Retinal pigment epithelial cell (primary cell): ENCODE measurements at regions not wholly inside any gene's neighbourhood (a gene's known extent, or its start where the extent isn't known, plus 50 kb on each side); places are given as distances from the start of the nearest gene placed in this dataset.

Experiments used
- DNase-seq: peaks from one replicate; pipeline ENCODE4 v3.0.0-alpha.2; 2010; ENCODE audit warnings: low read depth
- H3K4me3 ChIP-seq: 2 replicates; pipeline ENCODE4 v1.5.1; 2011; ENCODE audit warnings: mild to moderate bottlenecking, low read length, control low read depth, moderate library complexity
- CTCF ChIP-seq: conservative IDR thresholded peaks from 2 replicates; pipeline ENCODE4 v1.5.1; 2011; ENCODE audit warnings: low read depth, low read length, control low read depth, inconsistent platforms

DNA sequence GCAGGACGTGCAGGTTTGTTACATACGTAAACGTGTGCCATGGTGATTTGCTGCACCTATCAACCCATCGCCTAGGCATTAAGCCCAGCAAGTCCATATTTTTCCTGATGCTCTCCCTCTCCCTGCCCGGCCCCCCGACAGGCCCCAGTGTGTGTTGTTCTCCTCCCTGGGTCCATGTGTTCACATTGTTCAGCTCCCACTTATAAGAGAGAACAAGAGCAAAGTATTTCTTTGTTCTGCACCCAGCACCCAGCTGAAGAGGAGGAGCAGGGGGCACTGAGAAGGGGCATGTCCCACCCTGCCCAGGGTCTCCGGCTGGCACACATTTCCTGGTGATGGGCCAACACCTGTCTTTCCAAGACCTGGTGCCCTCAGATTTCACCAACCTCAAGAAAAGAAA lies 251.1 kb upstream of the ARID1B start:
- no peak overlapping the region for H3K4me3 ChIP-seq
- no peak for DNase-seq
- TF ChIP-seq CTCF, result no peak

DNA sequence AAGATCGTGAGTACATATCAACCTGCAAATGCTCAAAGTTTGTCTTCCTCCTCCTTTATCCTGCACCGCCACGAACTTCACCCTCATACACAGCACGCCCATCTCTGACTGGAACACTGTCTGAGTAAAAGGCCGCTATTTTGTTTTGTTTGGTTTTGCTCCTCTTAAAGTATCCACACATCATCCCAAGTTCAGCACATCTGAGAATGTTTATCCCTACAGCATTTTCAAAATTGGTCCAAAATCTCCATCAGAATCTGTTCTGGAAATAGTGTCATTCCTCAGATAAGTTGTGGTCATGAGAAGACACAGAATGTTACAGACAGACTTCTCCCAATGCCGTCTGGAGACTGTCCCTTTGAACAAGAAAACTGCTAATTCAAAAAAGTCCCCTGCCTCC lies 251.6 kb upstream of the ARID1B start:
- no peak overlapping the region for H3K4me3 ChIP-seq
- no peak for TF ChIP-seq CTCF

GRCh38 chr6:156519940-156520339 lies 257.2 kb upstream of the ARID1B start:
- TF ChIP-seq CTCF, result no peak
- DNase-seq, result no peak
- H3K4me3 ChIP-seq, result no peak overlapping the region

More for the DNA sequence above, 251.6 kb upstream of the ARID1B start:
- DNase-seq, result no peak

DNA sequence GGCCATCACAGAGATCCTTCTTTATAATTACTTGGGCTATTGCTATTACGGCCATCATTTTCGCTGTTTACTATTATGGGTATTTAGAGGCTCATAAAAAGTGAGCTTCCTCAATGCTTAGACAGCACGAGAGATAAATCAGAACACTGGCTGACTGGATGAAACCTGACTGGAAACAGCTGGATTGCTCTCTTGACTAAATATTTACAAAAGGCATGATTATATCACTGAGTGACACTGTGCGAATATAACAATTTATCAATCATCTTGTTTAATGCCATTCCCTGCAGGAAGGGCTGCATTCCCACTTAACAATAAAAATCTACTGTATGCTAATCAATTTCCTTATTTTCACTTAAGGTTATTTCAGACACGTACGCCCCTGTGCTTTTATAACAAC lies 260.1 kb upstream of the ARID1B start:
- no peak overlapping the region for H3K4me3 ChIP-seq
- DNase-seq, result no peak
- no peak for TF ChIP-seq CTCF

- no peak for TF ChIP-seq CTCF
- DNase-seq, result no peak
- H3K4me3 ChIP-seq, result no peak overlapping the region
Observed at GRCh38 chr6:156515242-156515641, 261.9 kb upstream of the ARID1B start.

DNA sequence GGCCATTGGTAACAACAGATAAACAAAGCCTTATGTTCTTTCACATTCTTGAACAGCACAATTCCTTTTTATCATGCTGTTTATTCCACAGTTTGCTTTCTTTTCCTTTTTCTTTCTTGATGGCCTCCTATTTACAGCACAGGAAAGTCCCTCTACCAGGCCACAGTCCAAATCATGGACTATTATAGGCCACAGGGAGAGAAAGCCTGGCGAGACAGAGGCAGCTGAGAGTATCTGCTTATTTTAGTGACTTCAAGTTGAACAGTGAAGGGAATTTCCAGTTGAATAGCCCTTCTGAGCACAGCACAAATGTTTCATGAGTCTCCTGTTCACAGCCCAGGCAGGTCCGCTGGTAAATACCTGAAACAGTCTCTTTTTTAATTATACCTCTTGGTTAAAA lies 263.7 kb upstream of the ARID1B start:
- TF ChIP-seq CTCF, result no peak
- no peak overlapping the region for H3K4me3 ChIP-seq
- DNase-seq, result no peak

- no peak for TF ChIP-seq CTCF
- no peak for DNase-seq
Observed at GRCh38 chr6:156511570-156511969, 265.6 kb upstream of the ARID1B start.

More at GRCh38 chr6:156511570-156511969, 265.6 kb upstream of the ARID1B start:
- H3K4me3 ChIP-seq, result no peak overlapping the region
